Naive B cell (primary cell): ENCODE measurements at regions not wholly inside any gene's neighbourhood (a gene's known extent, or its start where the extent isn't known, plus 50 kb on each side); places are given as distances from the start of the nearest gene placed in this dataset.
"Not testable (repeated sequence)": the region's sequence is repeated elsewhere in the genome, so short reads cannot be mapped to it uniquely, and the experiment has no call there.

Experiments
- ATAC-seq, 2 donors: fragments of 150-1000 bp; cut with Tn5 transposase; 2 replicates each; pipeline ENCODE4 v1.10.0; 2021; ENCODE audit warnings: low read depth in 2 of 2, mild to moderate bottlenecking in 2 of 2, moderate library complexity in 2 of 2
- DNase-seq: peaks from one replicate; pipeline ENCODE4 v3.0.0; 2022
- H3K27ac Mint-ChIP-seq, 6 donors: one replicate each; pipeline ENCODE4 v1.8.0; 2020 to 2022; ENCODE audit warnings: mild to moderate bottlenecking in 6 of 6, mixed read lengths in 6 of 6, moderate library complexity in 5 of 6, inconsistent platforms in 2 of 6
- H3K27me3 Mint-ChIP-seq, 3 donors: one replicate each; pipeline ENCODE4 v1.8.0; 2021 to 2022; ENCODE audit warnings: mixed read lengths in 3 of 3, mild to moderate bottlenecking in 1 of 3
- H3K36me3 Mint-ChIP-seq, 2 donors: one replicate each; pipeline ENCODE4 v1.8.0; 2020 to 2022; ENCODE audit warnings: mixed read lengths in 2 of 2, inconsistent platforms in 1 of 2, mild to moderate bottlenecking in 1 of 2
- H3K4me1 Mint-ChIP-seq, 3 donors: one replicate each; pipeline ENCODE4 v1.8.0; 2020 to 2022; ENCODE audit warnings: mixed read lengths in 3 of 3, inconsistent platforms in 1 of 3, mild to moderate bottlenecking in 1 of 3, moderate library complexity in 1 of 3
- H3K4me3 Mint-ChIP-seq, 8 donors: one replicate each; pipeline ENCODE4 v1.8.0; 2020 to 2022; ENCODE audit warnings: mild to moderate bottlenecking in 8 of 8, mixed read lengths in 8 of 8, moderate library complexity in 8 of 8, inconsistent platforms in 2 of 8
- H3K9me3 Mint-ChIP-seq, 7 donors: one replicate each; pipeline ENCODE4 v1.8.0; 2020 to 2022; ENCODE audit warnings: mixed read lengths in 7 of 7, mild to moderate bottlenecking in 5 of 7, inconsistent platforms in 2 of 7, moderate library complexity in 1 of 7

- H3K9me3 Mint-ChIP-seq, result peaks cover 0 to 2% (median 0%) of the 10 kb centered on the region in 7 donors
- no peaks in the 10 kb centered on the region for H3K36me3 Mint-ChIP-seq
- H3K4me1 Mint-ChIP-seq, result no peaks in the 10 kb centered on the region
- no peak overlapping the region for H3K4me3 Mint-ChIP-seq
- no peak overlapping the region for H3K27ac Mint-ChIP-seq
- no peak for DNase-seq
- no peak for ATAC-seq
- H3K27me3 Mint-ChIP-seq, result peaks cover 25 to 39% (median 38%) of the 10 kb centered on the region in 3 donors
Measured at GRCh38 chr5:90338712-90339372, 70.7 kb downstream of the CETN3 start.

GRCh38 chr5:90337449-90338052 is 72.0 kb downstream of the CETN3 start:
- Mint-ChIP-seq H3K27me3 (peaks cover 23 to 32% (median 30%) of the 10 kb centered on the region in 3 donors), H3K27ac (no peak overlapping the region), H3K36me3 (no peaks in the 10 kb centered on the region), H3K4me3 (no peak overlapping the region), H3K4me1 (no peaks in the 10 kb centered on the region), H3K9me3 (peaks cover 0 to 2% (median 0%) of the 10 kb centered on the region in 7 donors)
- no peak for DNase-seq
- no peak for ATAC-seq

- ATAC-seq (no peak), DNase-seq (no peak)
- H3K27ac Mint-ChIP-seq, result no peak overlapping the region
- H3K36me3 Mint-ChIP-seq, result no peaks in the 10 kb centered on the region
- no peaks in the 10 kb centered on the region for H3K4me1 Mint-ChIP-seq
- H3K4me3 Mint-ChIP-seq, result no peak overlapping the region
- peaks cover 0 to 2% (median 0%) of the 10 kb centered on the region in 7 donors for H3K9me3 Mint-ChIP-seq
- peaks cover 26 to 38% (median 36%) of the 10 kb centered on the region in 3 donors for H3K27me3 Mint-ChIP-seq
Measured at GRCh38 chr5:90336752-90337151, 72.8 kb downstream of the CETN3 start.

GRCh38 chr5:90334741-90335140 is 74.8 kb downstream of the CETN3 start:
- H3K27ac Mint-ChIP-seq, result no peak overlapping the region
- no peak overlapping the region for H3K4me3 Mint-ChIP-seq
- DNase-seq (no peak), ATAC-seq (no peak)
- H3K27me3 Mint-ChIP-seq, result peaks cover 29 to 36% (median 30%) of the 10 kb centered on the region in 3 donors
- H3K4me1 Mint-ChIP-seq, result no peaks in the 10 kb centered on the region
- H3K36me3 Mint-ChIP-seq, result no peaks in the 10 kb centered on the region
- peaks cover 0 to 2% (median 0%) of the 10 kb centered on the region in 7 donors for H3K9me3 Mint-ChIP-seq

GRCh38 chr5:90329911-90330310 is 79.6 kb downstream of the CETN3 start:
- no peak for DNase-seq
- ATAC-seq, result no peak
- H3K9me3 Mint-ChIP-seq, result no peaks in the 10 kb centered on the region
- H3K36me3 Mint-ChIP-seq, result no peaks in the 10 kb centered on the region
- no peak overlapping the region for H3K4me3 Mint-ChIP-seq
- no peak overlapping the region for H3K27ac Mint-ChIP-seq
- H3K27me3 Mint-ChIP-seq, result peaks cover 30 to 44% (median 40%) of the 10 kb centered on the region in 3 donors
- H3K4me1 Mint-ChIP-seq, result no peaks in the 10 kb centered on the region

GRCh38 chr5:90326995-90327394 is 82.6 kb downstream of the CETN3 start:
- peaks cover 0 to 19% (median 11%) of the 10 kb centered on the region in 7 donors for H3K9me3 Mint-ChIP-seq
- ATAC-seq (no peak), DNase-seq (no peak)
- peaks cover 23 to 45% (median 38%) of the 10 kb centered on the region in 3 donors for H3K27me3 Mint-ChIP-seq
- H3K36me3 Mint-ChIP-seq, result peaks cover 0 to 2% of the 10 kb centered on the region in 2 donors
- no peaks in the 10 kb centered on the region for H3K4me1 Mint-ChIP-seq
- H3K27ac Mint-ChIP-seq, result no peak overlapping the region
- no peak overlapping the region for H3K4me3 Mint-ChIP-seq

GRCh38 chr5:90325093-90325492 is 84.5 kb downstream of the CETN3 start:
- ATAC-seq, result no peak
- Mint-ChIP-seq H3K4me1 (no peaks in the 10 kb centered on the region), H3K27me3 (peaks cover 23 to 61% (median 44%) of the 10 kb centered on the region in 3 donors), H3K9me3 (peaks cover 8 to 38% (median 25%) of the 10 kb centered on the region in 7 donors), H3K4me3 (no peak overlapping the region), H3K27ac (no peak overlapping the region), H3K36me3 (peaks cover 0 to 9% of the 10 kb centered on the region in 2 donors)
- DNase-seq, result no peak

GRCh38 chr5:90320348-90320747 is 89.2 kb downstream of the CETN3 start:
- not testable (repeated sequence) for DNase-seq, H3K36me3 Mint-ChIP-seq, ATAC-seq, H3K4me1 Mint-ChIP-seq, H3K27ac Mint-ChIP-seq, H3K4me3 Mint-ChIP-seq
- Mint-ChIP-seq H3K9me3 (peaks cover 8 to 38% (median 25%) of the 10 kb centered on the region in 7 donors), H3K27me3 (peaks cover 16 to 58% (median 41%) of the 10 kb centered on the region in 3 donors)

GRCh38 chr5:90312027-90312426 is 97.5 kb downstream of the CETN3 start:
- DNase-seq (no peak), ATAC-seq (no peak)
- H3K27ac Mint-ChIP-seq, result no peak overlapping the region
- no peaks in the 10 kb centered on the region for H3K4me1 Mint-ChIP-seq
- peaks cover 0 to 1% (median 0%) of the 10 kb centered on the region in 3 donors for H3K27me3 Mint-ChIP-seq
- H3K9me3 Mint-ChIP-seq, result peaks cover 0 to 6% (median 0%) of the 10 kb centered on the region in 7 donors
- no peak overlapping the region for H3K4me3 Mint-ChIP-seq
- H3K36me3 Mint-ChIP-seq, result no peaks in the 10 kb centered on the region

GRCh38 chr5:90311401-90311800 is 98.2 kb downstream of the CETN3 start:
- H3K9me3 Mint-ChIP-seq, result peaks cover 0 to 6% (median 0%) of the 10 kb centered on the region in 7 donors
- ATAC-seq (no peak), DNase-seq (no peak)
- no peak overlapping the region for H3K4me3 Mint-ChIP-seq
- H3K27me3 Mint-ChIP-seq, result no peaks in the 10 kb centered on the region
- H3K27ac Mint-ChIP-seq, result no peak overlapping the region
- no peaks in the 10 kb centered on the region for H3K4me1 Mint-ChIP-seq
- no peaks in the 10 kb centered on the region for H3K36me3 Mint-ChIP-seq

GRCh38 chr5:90308787-90309585 is 100.6 kb downstream of the CETN3 start:
- Mint-ChIP-seq H3K27ac (no peak overlapping the region), H3K4me1 (no peaks in the 10 kb centered on the region), H3K4me3 (no peak overlapping the region), H3K9me3 (peaks cover 0 to 6% (median 0%) of the 10 kb centered on the region in 7 donors), H3K27me3 (no peaks in the 10 kb centered on the region), H3K36me3 (no peaks in the 10 kb centered on the region)
- ATAC-seq, result no peak
- DNase-seq, result no peak

- no peaks in the 10 kb centered on the region for H3K27me3 Mint-ChIP-seq
- H3K4me3 Mint-ChIP-seq, result no peak overlapping the region
- ATAC-seq (no peak), DNase-seq (no peak)
- H3K36me3 Mint-ChIP-seq, result no peaks in the 10 kb centered on the region
- no peaks in the 10 kb centered on the region for H3K4me1 Mint-ChIP-seq
- H3K27ac Mint-ChIP-seq, result no peak overlapping the region
- H3K9me3 Mint-ChIP-seq, result no peaks in the 10 kb centered on the region
Measured at GRCh38 chr5:90307782-90308181, 101.8 kb downstream of the CETN3 start.

- Mint-ChIP-seq H3K4me1 (no peaks in the 10 kb centered on the region), H3K27ac (no peak overlapping the region), H3K9me3 (no peaks in the 10 kb centered on the region), H3K27me3 (no peaks in the 10 kb centered on the region), H3K36me3 (no peaks in the 10 kb centered on the region), H3K4me3 (no peak overlapping the region)
- no peak for ATAC-seq
- DNase-seq, result no peak
Measured at GRCh38 chr5:90307322-90307721, 102.2 kb downstream of the CETN3 start.

- Mint-ChIP-seq H3K4me3 (no peak overlapping the region), H3K27me3 (no peaks in the 10 kb centered on the region), H3K4me1 (peaks cover 2 to 4% (median 3%) of the 10 kb centered on the region in 3 donors), H3K36me3 (no peaks in the 10 kb centered on the region), H3K27ac (no peak overlapping the region), H3K9me3 (no peaks in the 10 kb centered on the region)
- ATAC-seq, result no peak
- no peak for DNase-seq
Measured at GRCh38 chr5:90306613-90307012, 102.9 kb downstream of the CETN3 start.
